HCEC 1CT (cell line): ENCODE measurements at regions not wholly inside any gene's neighbourhood (a gene's known extent, or its start where the extent isn't known, plus 50 kb on each side); places are given as distances from the start of the nearest gene placed in this dataset.

ENCODE experiments used
- DNase-seq: peaks from one replicate; pipeline ENCODE4 v3.0.0-alpha.2; 2017

DNA sequence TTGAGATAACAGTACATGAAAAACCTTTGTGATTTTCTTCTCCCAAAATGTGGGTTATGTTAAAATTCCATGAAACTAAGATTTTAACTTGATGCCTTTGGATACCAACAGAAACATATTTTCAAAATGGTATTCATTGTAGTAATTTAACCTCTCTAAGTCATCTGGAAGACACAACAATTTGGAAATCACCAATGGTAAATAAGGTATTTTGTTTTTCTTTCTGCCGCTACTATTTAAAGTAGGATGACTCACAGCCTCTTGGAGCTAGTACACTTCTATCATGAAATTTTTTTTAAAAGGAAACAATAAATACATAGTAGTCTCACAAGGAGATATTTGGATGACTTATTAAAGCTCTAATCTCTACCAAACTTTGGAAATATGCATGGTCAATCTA is 291.6 kb upstream of the VEPH1 start:
- DNase-seq: peak; percentile 70

DNA sequence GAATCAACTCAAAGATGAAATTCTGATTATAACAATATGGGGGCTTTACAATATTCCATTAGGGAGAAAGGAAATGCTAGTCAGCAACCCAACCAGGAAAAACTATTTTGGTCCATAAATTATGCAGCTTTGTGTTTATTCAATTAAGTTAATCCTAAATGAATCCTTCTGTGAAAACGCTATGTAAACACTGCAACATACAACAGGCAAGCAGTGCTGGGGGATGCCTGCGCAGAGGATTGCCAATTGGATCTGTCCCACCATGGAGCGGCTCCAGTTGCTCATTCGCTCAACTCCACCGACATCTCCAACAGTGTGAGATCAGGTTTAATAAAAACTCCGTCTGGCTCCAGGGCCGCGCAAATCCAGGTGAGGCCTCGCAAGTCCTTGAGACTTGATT is 290.5 kb upstream of the VEPH1 start:
- no peak for DNase-seq

GRCh38 chr3:157789162-157789561 is 285.9 kb upstream of the VEPH1 start:
- DNase-seq: no peak

GRCh38 chr3:157786618-157787017 is 283.4 kb upstream of the VEPH1 start:
- DNase-seq: peak; percentile 36

GRCh38 chr3:157786211-157786610 is 283.0 kb upstream of the VEPH1 start:
- DNase-seq: peak; percentile 83

DNA sequence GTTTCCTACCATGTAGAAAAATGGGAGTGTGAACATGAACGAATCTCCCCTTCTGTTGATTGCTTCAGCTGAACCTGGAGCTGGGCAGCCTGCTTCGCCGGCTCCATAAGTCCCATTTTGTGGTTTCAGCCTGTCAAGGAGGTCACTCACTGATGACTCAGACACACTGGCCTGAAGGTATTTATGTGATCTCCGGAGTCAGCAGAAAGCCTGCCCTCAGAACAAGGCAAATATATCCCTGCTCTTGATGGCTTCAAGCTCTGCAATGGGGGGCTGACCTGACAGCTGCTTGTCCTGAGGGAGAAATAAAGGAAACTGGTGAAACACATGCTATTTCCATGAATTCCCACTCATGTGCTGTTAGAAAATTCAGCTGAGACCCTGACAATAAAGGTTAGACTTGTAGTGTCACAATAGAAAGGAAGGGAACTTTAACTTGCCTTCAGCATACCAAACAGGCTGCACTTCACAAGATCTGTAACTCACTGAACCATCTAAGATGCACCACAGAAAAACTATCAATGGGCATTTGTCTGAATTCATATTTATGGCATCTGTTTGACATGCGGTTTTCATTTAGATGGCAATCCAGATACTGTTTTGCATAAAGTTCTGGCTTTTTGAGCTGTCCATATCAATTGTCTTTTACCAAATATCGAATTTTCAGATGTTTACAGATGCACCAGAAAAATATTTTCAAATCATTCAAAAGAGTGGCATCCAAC is 282.0 kb upstream of the VEPH1 start:
- DNase-seq: peak; percentile 95

DNA sequence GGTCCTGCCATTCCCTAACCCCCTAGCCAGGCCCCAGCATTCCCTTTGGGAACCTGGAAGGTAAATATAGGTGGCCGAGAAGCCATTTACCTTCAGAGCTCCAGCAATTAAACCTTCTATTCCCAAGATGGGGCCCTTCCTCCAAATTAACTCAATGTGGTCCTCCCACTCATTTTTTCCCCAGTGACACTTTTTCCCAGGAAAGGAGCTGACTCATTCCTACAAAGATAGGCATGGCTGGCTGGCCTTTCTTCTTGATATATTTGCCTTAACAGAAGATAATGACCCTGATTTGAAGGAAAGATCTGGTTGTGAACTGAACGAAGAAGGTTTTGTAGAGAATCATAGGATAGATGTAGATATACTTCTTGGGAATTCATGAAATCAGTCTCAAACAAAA is 279.0 kb upstream of the VEPH1 start:
- DNase-seq: no peak

- DNase-seq: no peak
Observed at GRCh38 chr3:157776861-157777260, 273.6 kb upstream of the VEPH1 start.

DNA sequence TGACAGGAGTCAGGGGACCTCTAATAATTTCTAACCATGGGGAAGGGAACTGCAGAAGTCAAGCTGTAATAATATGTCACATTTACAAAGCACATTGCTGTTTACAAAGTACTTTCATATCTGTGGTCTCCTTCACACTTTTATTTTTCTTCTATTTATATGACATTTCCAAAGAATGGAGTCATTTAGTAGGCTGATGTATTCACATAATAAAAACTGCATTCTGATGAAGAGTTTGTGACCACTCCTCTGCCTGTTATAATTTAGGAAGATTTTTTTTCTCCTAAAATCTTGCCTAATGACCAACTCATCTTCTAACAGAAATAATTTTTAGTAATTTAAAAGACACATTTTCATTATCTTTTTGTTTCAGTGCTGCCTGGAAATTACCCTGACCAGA is 272.2 kb upstream of the VEPH1 start:
- no peak for DNase-seq

- no peak for DNase-seq
Observed at GRCh38 chr3:157769378-157769777, 266.2 kb upstream of the VEPH1 start.

- DNase-seq: no peak
Observed at GRCh38 chr3:157767607-157768006, 264.4 kb upstream of the VEPH1 start.

- DNase-seq: no peak
Observed at GRCh38 chr3:157763644-157764043, 260.4 kb upstream of the VEPH1 start.

GRCh38 chr3:157759311-157759710 is 256.1 kb upstream of the VEPH1 start:
- no peak for DNase-seq

GRCh38 chr3:157755233-157755632 is 252.0 kb upstream of the VEPH1 start:
- DNase-seq: no peak

DNA sequence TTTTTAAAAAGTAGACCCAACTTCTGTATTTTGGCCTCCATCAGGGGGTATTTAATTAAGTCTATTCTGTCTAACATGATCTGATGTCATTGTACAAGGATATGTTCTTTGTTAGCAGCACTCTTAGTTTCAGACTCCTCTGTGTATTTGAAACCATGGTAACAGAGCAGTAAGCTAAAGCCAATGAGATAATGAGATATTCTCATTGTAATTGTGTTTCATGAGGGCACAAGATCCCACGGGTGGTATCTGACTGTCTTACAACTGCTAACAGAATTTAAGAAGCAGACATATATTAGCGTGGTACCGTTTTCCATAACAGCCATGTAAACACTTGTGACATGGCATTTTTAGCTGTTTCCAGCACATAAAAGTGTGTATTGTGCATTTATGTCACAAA is 251.2 kb upstream of the VEPH1 start:
- no peak for DNase-seq

- no peak for DNase-seq
Observed at GRCh38 chr3:157753787-157754136, 250.5 kb upstream of the VEPH1 start.

DNA sequence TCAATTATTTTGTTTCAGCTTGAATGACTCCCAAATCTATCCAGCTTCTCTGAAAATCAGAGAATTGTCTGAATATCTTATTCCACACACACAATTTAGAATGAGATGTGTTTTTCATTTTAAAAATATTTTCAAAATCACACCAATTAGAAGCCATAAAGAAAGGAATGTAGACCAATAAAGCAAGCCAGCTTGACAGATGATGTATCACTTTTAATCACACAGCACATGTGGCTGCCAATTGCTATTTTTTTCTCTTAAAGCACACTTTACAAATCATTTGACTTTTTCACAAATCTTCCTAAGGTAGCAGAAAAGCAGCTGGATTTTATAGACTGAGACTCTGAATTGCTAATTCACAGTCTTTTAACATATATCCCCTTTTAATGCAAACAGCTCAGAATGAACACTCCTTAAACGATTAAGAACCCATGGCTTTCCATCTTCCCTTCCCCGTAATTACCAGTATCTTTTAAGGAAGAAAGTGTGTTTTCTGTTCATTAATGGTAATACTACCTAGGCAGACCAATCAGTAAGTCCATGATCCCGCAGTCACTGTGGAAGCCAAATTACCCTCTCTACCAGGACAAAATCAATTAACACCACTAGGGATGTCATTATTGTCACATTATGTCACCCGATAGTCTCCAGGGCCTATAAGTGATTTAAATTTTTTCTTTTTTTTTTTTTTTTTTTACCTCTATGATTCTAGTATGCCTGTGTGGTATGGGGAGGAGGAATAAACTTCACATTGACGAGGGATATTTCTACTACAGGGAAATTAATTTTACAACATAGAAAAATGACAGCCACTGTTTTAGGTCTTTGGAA is 250.0 kb upstream of the VEPH1 start:
- no peak for DNase-seq

- DNase-seq: no peak
Observed at GRCh38 chr3:157752554-157752953, 249.3 kb upstream of the VEPH1 start.

DNA sequence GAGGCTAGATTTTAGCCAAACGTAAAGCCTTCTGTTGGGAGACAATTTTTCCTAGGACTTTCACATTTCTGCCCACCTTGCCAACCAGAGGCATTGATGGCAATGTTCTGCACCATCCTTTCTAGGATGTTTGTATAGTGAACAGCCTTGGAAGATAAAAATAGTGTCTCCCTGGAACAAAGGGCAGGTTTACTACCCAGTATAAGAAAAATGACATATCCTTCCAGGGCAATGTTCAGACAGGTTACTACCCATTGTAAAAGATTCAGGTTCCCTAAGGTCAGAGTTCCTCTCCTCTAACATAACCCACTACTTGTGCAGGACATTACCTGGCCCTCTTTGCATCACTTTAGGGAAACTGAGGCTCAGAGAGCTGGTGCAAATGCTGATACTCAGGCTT is 248.2 kb upstream of the VEPH1 start:
- no peak for DNase-seq

DNA sequence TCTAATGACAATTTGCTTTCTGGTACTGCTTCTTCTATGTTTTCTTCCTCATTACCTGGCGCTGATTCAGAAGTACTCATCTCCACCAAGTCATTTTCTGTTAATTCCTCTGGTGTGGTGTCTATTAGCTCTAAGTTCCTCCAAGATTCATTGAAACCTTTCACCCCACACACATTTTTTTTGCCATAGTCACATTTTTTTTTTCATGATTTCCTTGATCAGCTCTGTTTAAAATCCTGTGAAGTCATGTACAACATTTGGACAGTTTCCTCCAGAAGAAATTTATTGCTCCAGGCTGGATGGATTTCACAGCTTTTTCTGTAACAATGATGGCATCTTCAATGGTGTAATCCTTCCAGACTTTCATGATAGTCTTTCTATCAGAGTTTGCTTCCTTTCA is 243.2 kb upstream of the VEPH1 start:
- no peak for DNase-seq

GRCh38 chr3:157741607-157742006 is 238.4 kb upstream of the VEPH1 start:
- no peak for DNase-seq

GRCh38 chr3:157738441-157738840 is 235.2 kb upstream of the VEPH1 start:
- DNase-seq: no peak

DNA sequence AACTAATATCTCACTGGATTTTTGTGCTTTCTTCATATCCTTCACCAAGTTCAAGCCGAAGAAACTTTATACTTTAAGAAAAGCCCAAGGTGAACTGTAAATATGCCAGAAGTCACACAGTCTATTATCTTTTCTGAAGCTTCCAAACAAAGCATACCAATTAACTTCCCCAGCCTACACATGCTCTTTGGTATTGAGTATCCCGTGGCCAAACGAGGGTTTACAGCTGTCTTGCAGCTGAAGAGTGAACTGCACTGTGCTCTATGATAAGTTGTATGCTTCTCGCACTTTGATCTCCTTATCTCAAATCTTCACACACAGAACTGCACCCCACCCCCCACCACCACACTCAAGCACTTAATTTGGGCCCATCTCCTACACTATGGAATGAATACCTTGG is 215.6 kb upstream of the VEPH1 start:
- no peak for DNase-seq

GRCh38 chr3:157713101-157713500 is 209.9 kb upstream of the VEPH1 start:
- DNase-seq: no peak

DNA sequence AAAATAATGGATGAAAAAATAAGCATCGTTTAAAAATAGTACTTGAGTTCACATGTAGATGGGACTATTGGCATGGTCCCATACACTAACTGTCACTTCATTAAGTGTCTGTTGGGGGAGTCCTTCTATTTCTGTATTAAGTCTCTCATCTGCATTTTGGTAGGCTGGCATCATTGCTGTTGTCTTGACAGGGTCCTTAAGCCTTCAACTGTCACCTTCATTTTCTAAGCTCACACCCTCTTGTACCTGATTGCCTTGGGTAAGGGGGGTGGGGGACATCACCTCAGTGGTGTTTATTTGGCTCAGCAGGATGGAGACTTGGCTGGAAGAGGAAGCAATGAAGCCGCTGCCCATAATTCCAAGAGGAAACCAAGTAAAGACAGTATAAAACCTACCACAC is 202.0 kb upstream of the VEPH1 start:
- no peak for DNase-seq
